Neuronal stem cell (in vitro differentiated cells): ENCODE measurements at regions not wholly inside any gene's neighbourhood (a gene's known extent, or its start where the extent isn't known, plus 50 kb on each side); places are given as distances from the start of the nearest gene placed in this dataset.
"Not testable (repeated sequence)": the region's sequence is repeated elsewhere in the genome, so short reads cannot be mapped to it uniquely, and the experiment has no call there.

Experiments used
- DNase-seq: peaks from one replicate; pipeline ENCODE4 v3.0.0-alpha.2; 2013; ENCODE audit warnings: low spot score
- H2AFZ ChIP-seq: one replicate; pipeline ENCODE4 v1.6.1; 2013; ENCODE audit warnings: mild to moderate bottlenecking, low read length, inconsistent platforms
- H2AK5ac ChIP-seq: 2 replicates; pipeline ENCODE4 v1.6.1; 2013; ENCODE audit warnings: low read depth, mild to moderate bottlenecking, inconsistent platforms, low read length, moderate library complexity, mixed read lengths
- H2BK120ac ChIP-seq: 2 replicates; pipeline ENCODE4 v1.6.1; 2013; ENCODE audit warnings: low read depth, mild to moderate bottlenecking, inconsistent platforms, low read length, moderate library complexity, mixed read lengths
- H2BK12ac ChIP-seq: one replicate; pipeline ENCODE4 v1.6.1; 2013; ENCODE audit warnings: low read length, inconsistent platforms
- H2BK15ac ChIP-seq: 2 replicates; pipeline ENCODE4 v1.6.1; 2013; ENCODE audit warnings: mild to moderate bottlenecking, low read length, inconsistent platforms, mixed read lengths
- H2BK5ac ChIP-seq: one replicate; pipeline ENCODE4 v1.6.1; 2013; ENCODE audit warnings: inconsistent platforms, mild to moderate bottlenecking, low read length, moderate library complexity
- H3K14ac ChIP-seq: one replicate; pipeline ENCODE4 v1.6.1; 2013; ENCODE audit warnings: low read length, inconsistent platforms
- H3K18ac ChIP-seq: 2 replicates; pipeline ENCODE4 v1.6.1; 2013; ENCODE audit warnings: low read length, inconsistent platforms
- H3K23ac ChIP-seq: 2 replicates; pipeline ENCODE4 v1.6.1; 2013; ENCODE audit warnings: low read depth, mild to moderate bottlenecking, mixed read lengths, low read length, inconsistent platforms; ENCODE audit not compliant: poor library complexity
- H3K27ac ChIP-seq: replicated peaks from 3 replicates; pipeline ENCODE4 v1.5.1; 2013; ENCODE audit warnings: low read length, inconsistent platforms
- H3K27me3 ChIP-seq, 3 experiments: 2 replicates each; pipeline ENCODE4 v1.6.1; 2013; ENCODE audit warnings: low read length in 3 of 3, mild to moderate bottlenecking in 2 of 3, inconsistent platforms in 1 of 3, low read depth in 1 of 3, mixed read lengths in 1 of 3, moderate library complexity in 1 of 3; ENCODE audit not compliant: control insufficient read depth in 3 of 3, insufficient read depth in 3 of 3
- H3K36me3 ChIP-seq, 2 donors: replicated peaks in 1 of 2; 2 replicates each; pipeline ENCODE4 v1.6.1; 2013; ENCODE audit warnings: low read length in 2 of 2; ENCODE audit not compliant: control insufficient read depth in 2 of 2, insufficient read depth in 2 of 2
- H3K4ac ChIP-seq: 2 replicates; pipeline ENCODE4 v1.6.1; 2013; ENCODE audit warnings: inconsistent platforms, mild to moderate bottlenecking, low read length, moderate library complexity
- H3K4me1 ChIP-seq, 2 donors: 1 replicate in 1 of 2; 2 replicates in 1 of 2; pipeline ENCODE4 v1.6.1; 2013; ENCODE audit warnings: low read length in 2 of 2, low read depth in 1 of 2; ENCODE audit not compliant: control insufficient read depth in 2 of 2, insufficient read depth in 1 of 2
- H3K4me2 ChIP-seq: one replicate; pipeline ENCODE4 v1.6.1; 2013; ENCODE audit warnings: mild to moderate bottlenecking, low read length, inconsistent platforms; ENCODE audit not compliant: insufficient read depth, poor library complexity, severe bottlenecking
- H3K4me3 ChIP-seq, 2 donors: 2 replicates each; pipeline ENCODE4 v1.5.1; 2013; ENCODE audit warnings: low read length in 2 of 2, mild to moderate bottlenecking in 2 of 2, inconsistent platforms in 1 of 2, moderate library complexity in 1 of 2
- H3K79me1 ChIP-seq: one replicate; pipeline ENCODE4 v1.6.1; 2013; ENCODE audit warnings: low read depth, mild to moderate bottlenecking, inconsistent platforms, low read length, moderate library complexity
- H3K9ac ChIP-seq: one replicate; pipeline ENCODE4 v1.6.1; 2013; ENCODE audit warnings: mild to moderate bottlenecking, low read depth, low read length, inconsistent platforms; ENCODE audit not compliant: poor library complexity
- H3K9me3 ChIP-seq, 2 donors: replicated peaks in 1 of 2; 2 replicates each; pipeline versions ENCODE3 to v1.6.1; 2013; ENCODE audit warnings: low read length in 2 of 2, mild to moderate bottlenecking in 2 of 2, inconsistent platforms in 1 of 2, low read depth in 1 of 2, mixed read lengths in 1 of 2, moderate library complexity in 1 of 2; ENCODE audit not compliant: control insufficient read depth in 2 of 2, insufficient read depth in 1 of 2
- H4K8ac ChIP-seq: one replicate; pipeline ENCODE4 v1.6.1; 2013; ENCODE audit warnings: low read depth, mild to moderate bottlenecking, inconsistent platforms, low read length, moderate library complexity
- H4K91ac ChIP-seq: one replicate; pipeline ENCODE4 v1.6.1; 2013; ENCODE audit warnings: low read length, low read depth, mild to moderate bottlenecking, inconsistent platforms; ENCODE audit not compliant: poor library complexity
- WGBS, 2 donors: extraction: QIAGEN DNeasy Blood & Tissue Kit; methylation state at CpG; one replicate each; pipeline ENCODE4 v1.1.7; 2013; ENCODE audit warnings: missing lambda C conversion rate in 2 of 2, mixed read lengths in 1 of 2; ENCODE audit not compliant: insufficient read length in 2 of 2, insufficient replicate concordance in 1 of 2; ENCODE audit errors: extremely low coverage in 2 of 2; 5-methylcytosine and 5-hydroxymethylcytosine counted together

DNA sequence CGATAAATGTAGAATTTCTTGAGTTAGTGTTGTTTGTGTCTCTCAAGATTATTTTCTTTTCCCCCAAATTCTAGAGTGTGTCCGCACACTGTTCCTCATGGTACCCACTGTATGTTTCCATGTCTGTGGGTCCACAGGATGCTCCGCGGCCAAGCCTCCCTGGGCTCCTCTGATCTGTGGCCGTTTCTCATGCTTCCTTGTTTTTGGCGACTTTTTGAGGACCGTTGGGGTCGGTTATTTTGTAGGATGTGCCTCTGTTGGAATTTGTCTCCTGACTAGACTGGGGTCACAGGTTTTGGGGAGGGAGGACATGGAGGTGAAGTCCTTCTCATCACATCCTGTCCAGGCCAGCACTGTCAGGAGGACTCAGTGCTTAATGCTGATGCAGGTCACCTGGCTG lies 140.0 kb downstream of the LAT start:
- no peak overlapping the region for H4K8ac ChIP-seq
- no peak overlapping the region for H3K18ac ChIP-seq
- no peak overlapping the region for H3K9ac ChIP-seq
- DNase-seq = no peak
- no peaks in the 10 kb centered on the region for H3K9me3 ChIP-seq
- no peak overlapping the region for H2AK5ac ChIP-seq
- no CpG with 5 or more reads among the region's 8 CpGs for WGBS, 2 donors
- no peak overlapping the region for H2BK12ac ChIP-seq
- no peak overlapping the region for H2BK5ac ChIP-seq
- no peak overlapping the region for H2AFZ ChIP-seq
- no peak overlapping the region for H3K14ac ChIP-seq
- H3K4ac ChIP-seq = no peak overlapping the region
- no peak overlapping the region for H2BK120ac ChIP-seq
- H3K79me1 ChIP-seq = no peaks in the 10 kb centered on the region
- no peak overlapping the region for H2BK15ac ChIP-seq
- no peaks in the 10 kb centered on the region for H3K27me3 ChIP-seq
- no peak overlapping the region for H3K4me3 ChIP-seq
- no peak overlapping the region for H4K91ac ChIP-seq
- H3K27ac ChIP-seq = no peak overlapping the region
- no peak overlapping the region for H3K4me2 ChIP-seq
- H3K23ac ChIP-seq = no peak overlapping the region
- H3K36me3 ChIP-seq = no peaks in the 10 kb centered on the region
- peaks cover 2 to 4% of the 10 kb centered on the region in 2 donors for H3K4me1 ChIP-seq

DNA sequence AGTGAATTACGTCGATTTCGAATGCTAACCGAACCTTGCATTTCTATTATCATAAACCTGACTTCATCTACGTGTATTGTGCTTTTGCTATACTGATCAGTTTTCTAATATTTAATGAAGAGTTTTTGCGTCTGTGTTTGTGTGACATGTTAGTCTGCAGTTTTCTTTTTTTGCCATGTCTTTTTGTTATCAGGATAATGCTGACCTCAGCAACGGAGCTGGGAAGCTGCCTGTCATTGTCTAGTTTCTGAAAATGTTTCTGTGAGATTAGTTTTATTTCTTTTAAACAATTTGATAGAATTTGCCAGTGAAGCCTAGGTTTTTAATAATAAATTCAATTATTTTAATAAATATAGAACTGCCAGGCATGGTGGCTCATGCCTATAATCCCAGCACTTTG lies 139.3 kb downstream of the LAT start:
- not testable (repeated sequence) for H3K14ac ChIP-seq, H3K23ac ChIP-seq, H2BK15ac ChIP-seq, H3K9ac ChIP-seq, H3K4me2 ChIP-seq, H3K79me1 ChIP-seq, H2BK120ac ChIP-seq, H4K91ac ChIP-seq, H3K27ac ChIP-seq, H2BK12ac ChIP-seq, H3K4me3 ChIP-seq, H3K4ac ChIP-seq, DNase-seq, H3K36me3 ChIP-seq, H3K18ac ChIP-seq, H2BK5ac ChIP-seq, H4K8ac ChIP-seq, H3K27me3 ChIP-seq, H2AK5ac ChIP-seq, H3K4me1 ChIP-seq, H3K9me3 ChIP-seq
- no CpG with 5 or more reads among the region's 7 CpGs for WGBS, 2 donors
- H2AFZ ChIP-seq = peak overlapping the region; percentile 29

DNA sequence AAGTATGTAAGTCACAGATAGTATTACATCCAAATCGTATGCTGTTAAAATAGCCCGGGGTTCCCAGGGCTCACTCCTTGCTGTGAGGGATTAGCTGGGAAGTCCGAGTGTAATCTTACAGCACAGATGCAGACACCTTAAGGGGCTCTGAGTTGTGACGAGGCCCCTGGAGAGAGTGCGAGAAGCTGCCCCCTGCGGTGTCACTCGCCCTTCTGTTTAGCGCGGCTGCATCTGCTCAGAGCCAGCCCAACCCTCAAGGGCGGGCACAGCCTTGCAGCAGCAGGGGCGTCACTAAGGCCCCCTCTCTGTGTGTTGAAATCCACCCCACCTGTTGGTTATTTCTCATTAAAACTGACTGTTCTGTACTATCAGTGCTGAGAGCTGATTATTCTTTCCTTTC lies 135.8 kb downstream of the LAT start:
- H3K4me1 ChIP-seq, H3K14ac ChIP-seq, H3K27me3 ChIP-seq, H2BK15ac ChIP-seq, H2AFZ ChIP-seq, H4K91ac ChIP-seq, H3K9ac ChIP-seq, H3K18ac ChIP-seq, H2AK5ac ChIP-seq, H2BK5ac ChIP-seq, DNase-seq, H3K4ac ChIP-seq, H3K4me2 ChIP-seq, H3K23ac ChIP-seq, H2BK12ac ChIP-seq, H2BK120ac ChIP-seq, H3K79me1 ChIP-seq, H3K9me3 ChIP-seq, H3K4me3 ChIP-seq, H3K36me3 ChIP-seq, H4K8ac ChIP-seq, H3K27ac ChIP-seq: not testable (repeated sequence)
- no CpG with 5 or more reads among the region's 11 CpGs for WGBS, 2 donors

DNA sequence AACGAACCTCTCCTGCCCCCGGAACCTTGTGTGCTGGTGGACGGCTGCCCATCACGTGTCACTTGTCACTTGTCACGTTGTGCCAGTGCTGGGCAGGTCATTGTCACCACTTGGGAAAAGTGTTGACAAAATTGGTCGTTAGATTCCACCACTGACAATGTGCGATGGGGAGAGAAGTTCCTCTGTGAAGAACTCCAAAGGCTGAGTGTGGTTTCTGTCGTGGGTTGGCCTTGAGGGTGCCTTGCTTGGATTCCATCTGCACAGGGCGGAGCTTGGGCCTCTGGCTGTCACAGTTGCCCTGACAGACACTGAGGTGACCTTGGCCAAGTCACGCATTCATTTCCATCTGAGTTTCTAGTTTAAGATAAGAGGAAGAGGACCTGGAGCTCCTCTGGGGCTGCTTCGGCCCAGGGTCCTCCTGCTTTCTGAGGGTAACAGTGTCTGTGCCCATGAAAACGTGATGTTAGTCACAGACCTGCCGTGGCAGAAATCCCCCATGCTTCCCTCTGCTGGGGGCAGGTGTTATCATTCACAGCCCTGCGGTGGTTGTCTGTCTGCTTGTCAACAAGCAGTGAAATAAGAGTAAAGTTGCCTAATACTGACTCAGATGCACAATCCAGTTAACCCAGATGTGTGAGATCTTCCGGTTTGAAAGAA lies 133.6 kb downstream of the LAT start:
- not testable (repeated sequence) for H4K91ac ChIP-seq, H3K18ac ChIP-seq, H3K23ac ChIP-seq, H4K8ac ChIP-seq, H3K79me1 ChIP-seq, H2AFZ ChIP-seq, H3K27ac ChIP-seq, H3K4me1 ChIP-seq, H3K9ac ChIP-seq, H2BK120ac ChIP-seq, H2AK5ac ChIP-seq, H3K36me3 ChIP-seq, H2BK12ac ChIP-seq, DNase-seq, H3K4ac ChIP-seq, H3K27me3 ChIP-seq, H3K14ac ChIP-seq, H3K4me3 ChIP-seq, H3K4me2 ChIP-seq, H3K9me3 ChIP-seq, H2BK15ac ChIP-seq, H2BK5ac ChIP-seq
- no CpG with 5 or more reads among the region's 15 CpGs for WGBS, 2 donors
